HepG2 (cell line): ENCODE measurements at regions not wholly inside any gene's neighbourhood (a gene's known extent, or its start where the extent isn't known, plus 50 kb on each side); places are given as distances from the start of the nearest gene placed in this dataset.

Experiments
- ATAC-seq: fragments of 200-7000 bp; cut with Tn5 transposase; 3 replicates; pipeline ENCODE4 v1.9.1; 2020; ENCODE audit warnings: mild to moderate bottlenecking, moderate library complexity
- BruUV-seq: library from RNA; stranded (reverse); fragments of 400-500 nt; replicated peaks from 2 replicates; lab custom pipeline; 2021; lab: Mats Ljungman, UMichigan
- CTCF ChIA-PET: fragments of 300-600 bp; formaldehyde crosslinking; extraction: SDS; loops from one replicate; lab custom pipeline; 2021; ENCODE audit warnings: low total read pairs, inconsistent platforms, low intra/inter-chr PET ratio; lab: Yijun Ruan, JAX
- POLR2A ChIA-PET: fragments of 350-600 bp; sonication (Branson Sonifier 250); formaldehyde crosslinking; loops from one replicate; lab custom pipeline; 2020; ENCODE audit warnings: antibody characterized with exemption, inconsistent platforms; lab: Yijun Ruan, JAX
- DNase-seq: peaks from one replicate; pipeline ENCODE4 v3.0.0-alpha.2; 2015; ENCODE audit warnings: low spot score
- FAIRE-seq: peaks from 3 replicates; lab custom pipeline; 2011; peaks lifted over from hg19 to GRCh38; lab: Jason Lieb, UNC
- H2AFZ ChIP-seq: one replicate; pipeline ENCODE4 v1.6.1; 2011; ENCODE audit warnings: low read length, inconsistent platforms
- H3K27ac ChIP-seq: fragments of 300-600 bp; 3 replicates; pipeline ENCODE4 v1.8.0; 2011; ENCODE audit warnings: mixed run types, mild to moderate bottlenecking, mixed read lengths, low read length, inconsistent platforms; ENCODE audit not compliant: insufficient read depth; ENCODE audit errors: extremely low read length
- H3K27me3 ChIP-seq, 2 experiments: fragments of 200-600 bp in 1 of 2; 2 replicates in 1 of 2; 3 replicates in 1 of 2; pipeline versions ENCODE4 v1.6.0 to v1.8.0; 2011; ENCODE audit warnings: low read length in 2 of 2, mild to moderate bottlenecking in 2 of 2, moderate library complexity in 2 of 2, inconsistent platforms in 1 of 2; ENCODE audit not compliant: insufficient read depth in 2 of 2, control insufficient read depth in 1 of 2
- H3K36me3 ChIP-seq, 2 experiments: fragments of 200-600 bp in 1 of 2; replicated peaks in 1 of 2; 2 replicates in 1 of 2; 3 replicates in 1 of 2; pipeline versions ENCODE4 v1.5.1 to v1.8.0; 2011; ENCODE audit warnings: low read length in 2 of 2, inconsistent platforms in 1 of 2; ENCODE audit not compliant: insufficient read depth in 2 of 2, control insufficient read depth in 1 of 2
- H3K4me1 ChIP-seq: 2 replicates; pipeline ENCODE4 v1.5.1; 2012; ENCODE audit warnings: low read length, inconsistent platforms; ENCODE audit not compliant: insufficient read depth
- H3K4me2 ChIP-seq: 2 replicates; pipeline ENCODE4 v1.6.0; 2011; ENCODE audit warnings: low read depth, low read length, inconsistent platforms
- H3K4me3 ChIP-seq, 3 experiments: fragments of 200-600 bp in 1 of 3; sonication (generic), shearing (Covaris generic) in 1 of 3; replicated peaks in 1 of 3; 2 replicates each; pipeline ENCODE4 v1.5.1; 2011 to 2016; ENCODE audit warnings: low read length in 3 of 3, inconsistent platforms in 2 of 3, low read depth in 2 of 3, mild to moderate bottlenecking in 2 of 3, control low read depth in 1 of 3, mixed read lengths in 1 of 3; ENCODE audit not compliant: insufficient read depth in 1 of 3
- H3K79me2 ChIP-seq: one replicate; pipeline ENCODE4 v1.6.1; 2011; ENCODE audit warnings: low read length, inconsistent platforms; ENCODE audit not compliant: insufficient read depth
- H3K9ac ChIP-seq: 2 replicates; pipeline ENCODE4 v1.6.0; 2011; ENCODE audit warnings: mild to moderate bottlenecking, low read depth, low read length, inconsistent platforms; ENCODE audit not compliant: insufficient read depth
- H3K9me3 ChIP-seq: 2 replicates; pipeline ENCODE4 v1.5.1; 2012; ENCODE audit warnings: mild to moderate bottlenecking, low read length
- H4K20me1 ChIP-seq: 2 replicates; pipeline ENCODE4 v1.6.0; 2011; ENCODE audit warnings: inconsistent platforms, mild to moderate bottlenecking, low read length, moderate library complexity; ENCODE audit not compliant: insufficient read depth
- ATF4 ChIP-seq, 2 experiments: fragments of 450-650 bp in 1 of 2; sonication (generic) in 1 of 2; formaldehyde crosslinking; IDR thresholded peaks; 2 replicates each; pipeline versions ENCODE4 v1.5.0 to v1.8.0; 2020 to 2022; ENCODE audit warnings: mild to moderate bottlenecking in 1 of 2, missing genetic modification reagents in 1 of 2
- IRF1 ChIP-seq: sonication (generic); formaldehyde crosslinking; IDR thresholded peaks from 2 replicates; pipeline ENCODE4 v1.4.0; 2020; ENCODE audit warnings: low read depth, mild to moderate bottlenecking, missing genetic modification reagents
- NFATC3 ChIP-seq: sonication (generic); formaldehyde crosslinking; IDR thresholded peaks from 2 replicates; pipeline ENCODE4 v1.5.1; 2020; ENCODE audit warnings: mild to moderate bottlenecking, missing genetic modification reagents
- ZNF567 ChIP-seq: sonication (generic); formaldehyde crosslinking; IDR thresholded peaks from 2 replicates; pipeline ENCODE4 v1.8.1; 2023; ENCODE audit warnings: mild to moderate bottlenecking, missing genetic modification reagents, borderline replicate concordance
- WGBS: methylation state at CpG from one replicate; pipeline ENCODE4 v1.1.6; 2017; ENCODE audit warnings: low lambda C conversion rate; 5-methylcytosine and 5-hydroxymethylcytosine counted together
- in situ Hi-C: cut with HindIII; loops from 2 replicates; pipeline ENCODE4 v1.10.0; 2017; ENCODE audit warnings: low pct_unique_long_range_greater_than_20kb; ENCODE audit not compliant: extremely low pct_ligation_motif_present
- intact Hi-C: fragments of 100-400 bp; cut with micrococcal nuclease; formaldehyde crosslinking; loops from one replicate; pipeline ENCODE4 v1.10.0; 2022; ENCODE audit not compliant: unreplicated experiment
- TF ChIP-seq, protein P1 (sequence below): sonication (generic); formaldehyde crosslinking; IDR thresholded peaks from 2 replicates; pipeline ENCODE4 v1.8.1; 2023; ENCODE audit warnings: mild to moderate bottlenecking, missing genetic modification reagents, borderline replicate concordance

GRCh38 chr6:26305641-26305969 is 59.4 kb upstream of the BTN3A2 start (continued):
- TF ChIP-seq ZNF567 (CRISPR knock-in tag) (no peak), NFATC3 (no peak)

DNA sequence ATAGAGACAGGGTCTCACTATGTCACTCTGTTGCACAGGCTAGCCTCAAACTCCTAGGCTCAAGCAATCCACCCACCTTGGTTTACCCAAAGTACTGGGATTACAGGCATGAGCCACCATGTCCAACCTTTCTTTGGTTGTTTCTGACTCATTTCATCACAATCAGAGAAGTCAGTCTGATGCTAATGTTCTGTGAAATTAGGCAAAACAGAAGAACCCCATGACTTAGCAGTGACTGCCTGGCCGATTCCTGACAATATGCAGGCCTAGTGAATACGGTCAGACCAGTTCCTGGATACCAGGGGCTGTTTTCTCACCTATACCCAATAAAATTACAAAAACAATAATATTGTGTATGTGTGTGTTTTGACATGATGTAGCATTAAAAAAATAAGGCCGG is 58.8 kb upstream of the BTN3A2 start:
- no peaks in the 10 kb centered on the region for H3K36me3 ChIP-seq
- intact Hi-C loops (no loop called here), in situ Hi-C loops (loop anchor here (25.0 kb wide), 1 partner anchor 1206 kb away; no protein-coding TSS in a partner anchor)
- BruUV-seq = no TSS peak
- FAIRE-seq (peak; percentile 39), DNase-seq (no peak), ATAC-seq (no peak)
- 0 out of 4 replicates have a peak, but pooled peaks of 1 of the 2 experiments have one; percentile 33 for TF ChIP-seq ATF4 (CRISPR knock-in tag; IDR thresholded peaks at IDR 0.05)
- no peak for TF ChIP-seq IRF1
- TF ChIP-seq, protein P1, sequence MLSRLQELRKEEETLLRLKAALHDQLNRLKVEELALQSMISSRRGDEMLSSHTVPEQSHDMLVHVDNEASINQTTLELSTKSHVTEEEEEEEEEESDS (CRISPR knock-in tag) = no peak
- ChIA-PET POLR2A (no interaction called here), CTCF (no interaction called here)
- no peaks in the 10 kb centered on the region for H3K9me3 ChIP-seq
- H3K4me1 ChIP-seq = peaks cover 80% of the 10 kb centered on the region
- no peak overlapping the region for H2AFZ ChIP-seq
- 61% methylated on average over 3 of the region's 3 CpGs for WGBS
- H3K27ac ChIP-seq = no peak overlapping the region
- H3K9ac ChIP-seq = no peak overlapping the region
- peak overlapping the region in 1 of 3 experiments; percentile 3; a peak in 1 of 6 replicates for H3K4me3 ChIP-seq
- no peaks in the 10 kb centered on the region for H4K20me1 ChIP-seq
- H3K4me2 ChIP-seq = peak overlapping the region; percentile 63
- H3K79me2 ChIP-seq = no peaks in the 10 kb centered on the region
- H3K27me3 ChIP-seq = no peaks in the 10 kb centered on the region
